GM12865 (cell line): ENCODE measurements at regions not wholly inside any gene's neighbourhood (a gene's known extent, or its start where the extent isn't known, plus 50 kb on each side); places are given as distances from the start of the nearest gene placed in this dataset.

ENCODE experiments used
- DNase-seq: peaks from one replicate; pipeline ENCODE4 v3.0.0; 2010; ENCODE audit warnings: low read depth
- H3K4me3 ChIP-seq: 2 replicates; pipeline ENCODE4 v1.5.1; 2011; ENCODE audit warnings: mild to moderate bottlenecking, low read depth, low read length, control low read depth
- TF ChIP-seq, protein P1 (sequence below): IDR thresholded peaks from 2 replicates; pipeline ENCODE4 v1.5.1; 2011; ENCODE audit warnings: low read length, control low read depth, low read depth, inconsistent platforms; ENCODE audit not compliant: insufficient read depth; ENCODE audit errors: missing control alignments

DNA sequence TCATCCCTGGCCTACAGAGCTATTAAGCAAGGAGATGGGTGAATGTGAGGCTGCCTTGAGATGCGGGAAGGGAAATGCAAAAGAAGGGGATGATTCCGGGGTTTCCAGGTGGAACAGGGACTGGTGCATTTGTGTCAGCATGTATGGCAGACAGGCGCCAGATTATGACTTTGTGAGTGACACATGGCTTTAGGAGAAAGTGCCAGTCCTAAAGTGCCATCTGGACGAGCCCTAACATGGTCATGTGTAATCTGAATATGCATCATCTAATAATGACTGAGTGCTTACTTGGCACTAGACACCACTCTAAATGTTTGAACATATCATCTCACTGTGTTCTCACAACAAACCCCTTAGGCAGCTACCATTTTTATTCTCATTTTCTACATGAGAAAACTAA, 195.0 kb upstream of the TSHZ2 start:
- no peak for DNase-seq
- TF ChIP-seq, protein P1, sequence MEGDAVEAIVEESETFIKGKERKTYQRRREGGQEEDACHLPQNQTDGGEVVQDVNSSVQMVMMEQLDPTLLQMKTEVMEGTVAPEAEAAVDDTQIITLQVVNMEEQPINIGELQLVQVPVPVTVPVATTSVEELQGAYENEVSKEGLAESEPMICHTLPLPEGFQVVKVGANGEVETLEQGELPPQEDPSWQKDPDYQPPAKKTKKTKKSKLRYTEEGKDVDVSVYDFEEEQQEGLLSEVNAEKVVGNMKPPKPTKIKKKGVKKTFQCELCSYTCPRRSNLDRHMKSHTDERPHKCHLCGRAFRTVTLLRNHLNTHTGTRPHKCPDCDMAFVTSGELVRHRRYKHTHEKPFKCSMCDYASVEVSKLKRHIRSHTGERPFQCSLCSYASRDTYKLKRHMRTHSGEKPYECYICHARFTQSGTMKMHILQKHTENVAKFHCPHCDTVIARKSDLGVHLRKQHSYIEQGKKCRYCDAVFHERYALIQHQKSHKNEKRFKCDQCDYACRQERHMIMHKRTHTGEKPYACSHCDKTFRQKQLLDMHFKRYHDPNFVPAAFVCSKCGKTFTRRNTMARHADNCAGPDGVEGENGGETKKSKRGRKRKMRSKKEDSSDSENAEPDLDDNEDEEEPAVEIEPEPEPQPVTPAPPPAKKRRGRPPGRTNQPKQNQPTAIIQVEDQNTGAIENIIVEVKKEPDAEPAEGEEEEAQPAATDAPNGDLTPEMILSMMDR = no peak
- H3K4me3 ChIP-seq = no peak overlapping the region

- TF ChIP-seq, protein P1 = no peak
- no peak for DNase-seq
- H3K4me3 ChIP-seq = no peak overlapping the region
These were observed 196.4 kb upstream of the TSHZ2 start for GRCh38 chr20:52775786-52776185.

DNA sequence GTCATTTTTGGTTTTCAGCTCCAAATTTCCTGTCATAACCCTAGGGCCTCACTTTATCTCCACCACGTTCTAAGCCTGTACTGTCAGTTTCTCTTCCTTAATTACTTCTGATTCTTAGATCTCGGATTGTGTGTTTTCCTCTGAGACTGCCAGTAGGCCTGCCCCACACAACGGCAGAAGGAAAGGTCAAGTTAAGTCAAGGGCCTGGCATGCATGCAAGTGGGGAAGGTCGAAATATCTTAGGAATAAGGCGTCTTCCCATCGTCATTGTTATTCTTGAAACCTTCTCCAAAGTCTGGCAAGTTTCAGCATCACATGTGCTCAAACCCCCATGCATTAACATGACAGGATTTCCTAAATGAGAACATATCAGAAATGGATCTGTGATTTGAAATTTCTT, 203.5 kb upstream of the TSHZ2 start:
- TF ChIP-seq, protein P1 = no peak
- H3K4me3 ChIP-seq = no peak overlapping the region
- DNase-seq = no peak

DNA sequence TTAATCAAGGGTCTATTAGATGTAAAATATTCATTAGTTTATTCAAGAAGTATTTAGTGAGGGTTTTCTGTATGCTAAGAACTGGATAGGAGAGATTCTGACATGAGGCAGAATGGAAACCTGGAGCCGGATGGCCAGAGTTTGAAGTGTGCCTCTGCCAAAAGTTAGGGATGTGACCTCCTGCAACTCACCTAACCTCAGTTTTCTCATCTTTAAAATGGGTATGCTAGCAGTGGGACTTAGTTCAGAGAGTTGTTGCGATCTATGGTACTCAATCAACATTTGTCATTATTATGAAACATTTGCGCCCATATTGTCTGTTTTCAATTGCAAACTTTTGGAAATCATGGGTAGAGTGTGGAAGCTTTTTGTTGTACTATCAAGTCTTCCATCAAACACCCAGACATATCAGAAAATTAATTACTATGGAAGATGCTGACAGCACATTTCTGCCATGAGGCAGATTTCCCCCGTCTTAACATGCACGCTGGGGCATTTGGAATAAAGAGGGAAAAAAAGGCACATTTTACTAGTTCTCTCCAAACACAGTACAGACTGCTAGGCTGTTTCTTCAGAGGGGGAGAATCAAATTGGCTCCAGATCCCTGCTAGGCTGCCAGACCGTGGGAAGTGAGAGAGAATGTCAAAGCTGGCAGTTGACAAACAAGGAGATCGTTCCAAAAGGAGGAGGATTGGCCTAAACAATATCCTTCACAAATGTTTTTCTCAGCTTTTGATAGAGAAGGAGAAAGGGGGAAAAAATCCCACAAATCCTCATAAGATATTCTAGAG, 205.3 kb upstream of the TSHZ2 start:
- DNase-seq = no peak
- H3K4me3 ChIP-seq = no peak overlapping the region
- TF ChIP-seq, protein P1 = no peak

- DNase-seq = no peak
- TF ChIP-seq, protein P1 = no peak
- H3K4me3 ChIP-seq = no peak overlapping the region
These were observed 208.8 kb upstream of the TSHZ2 start for GRCh38 chr20:52763321-52763853.

DNA sequence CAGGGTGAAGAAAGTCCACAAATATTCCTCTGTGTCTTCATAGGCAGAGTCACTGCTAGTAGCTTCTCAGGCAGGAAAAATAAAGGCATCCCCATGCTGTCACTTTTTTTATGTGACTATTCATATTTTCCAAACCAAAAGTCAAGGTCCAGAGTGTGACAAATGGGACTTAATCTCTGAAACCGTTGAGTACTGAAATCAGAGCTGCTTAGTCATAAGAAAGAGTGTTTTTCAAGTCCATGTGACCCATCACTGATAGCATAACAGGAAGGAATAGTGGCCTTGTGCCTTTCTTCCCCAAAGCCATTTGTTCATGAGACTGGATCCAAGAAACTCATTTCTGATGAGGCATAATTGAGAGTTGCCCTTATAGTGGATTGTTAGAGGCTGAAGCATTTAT, 210.3 kb upstream of the TSHZ2 start:
- TF ChIP-seq, protein P1 = no peak
- no peak for DNase-seq

More for the DNA sequence above, 210.3 kb upstream of the TSHZ2 start:
- H3K4me3 ChIP-seq = no peak overlapping the region
